ENCODE measurements at regions not wholly inside any gene's neighbourhood (a gene's known extent, or its start where the extent isn't known, plus 50 kb on each side); places are given as distances from the start of the nearest gene placed in this dataset.

DNA sequence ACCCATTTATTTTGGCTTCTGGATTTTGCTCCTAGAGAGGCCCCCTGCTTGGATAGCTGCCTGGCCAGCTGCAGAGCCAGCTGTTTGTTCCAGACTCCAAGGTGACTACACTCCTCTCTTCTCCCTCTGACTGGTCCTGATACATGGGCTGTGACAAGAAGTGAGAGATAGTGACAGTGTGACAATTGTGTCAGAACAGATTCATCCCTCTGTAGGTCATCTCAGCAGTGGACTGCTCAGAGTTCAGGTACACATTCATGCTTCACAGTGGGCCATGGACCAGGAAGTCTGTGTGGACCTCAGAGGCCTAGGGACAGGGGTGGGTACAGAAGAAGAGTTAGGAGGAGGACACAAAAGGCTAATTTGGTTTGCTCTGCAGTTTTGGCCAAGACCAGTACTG, 188.2 kb upstream of the MKLN1 start:
- Histone ChIP-seq H3K4me3 (no peak overlapping the region), H3K27ac (no peak overlapping the region), H3K4me1 (no peaks in the 10 kb centered on the region), H3K36me3 (no peaks in the 10 kb centered on the region), H3K9me3 (no peaks in the 10 kb centered on the region), H3K27me3 (no peaks in the 10 kb centered on the region)
- TF ChIP-seq, protein P1, sequence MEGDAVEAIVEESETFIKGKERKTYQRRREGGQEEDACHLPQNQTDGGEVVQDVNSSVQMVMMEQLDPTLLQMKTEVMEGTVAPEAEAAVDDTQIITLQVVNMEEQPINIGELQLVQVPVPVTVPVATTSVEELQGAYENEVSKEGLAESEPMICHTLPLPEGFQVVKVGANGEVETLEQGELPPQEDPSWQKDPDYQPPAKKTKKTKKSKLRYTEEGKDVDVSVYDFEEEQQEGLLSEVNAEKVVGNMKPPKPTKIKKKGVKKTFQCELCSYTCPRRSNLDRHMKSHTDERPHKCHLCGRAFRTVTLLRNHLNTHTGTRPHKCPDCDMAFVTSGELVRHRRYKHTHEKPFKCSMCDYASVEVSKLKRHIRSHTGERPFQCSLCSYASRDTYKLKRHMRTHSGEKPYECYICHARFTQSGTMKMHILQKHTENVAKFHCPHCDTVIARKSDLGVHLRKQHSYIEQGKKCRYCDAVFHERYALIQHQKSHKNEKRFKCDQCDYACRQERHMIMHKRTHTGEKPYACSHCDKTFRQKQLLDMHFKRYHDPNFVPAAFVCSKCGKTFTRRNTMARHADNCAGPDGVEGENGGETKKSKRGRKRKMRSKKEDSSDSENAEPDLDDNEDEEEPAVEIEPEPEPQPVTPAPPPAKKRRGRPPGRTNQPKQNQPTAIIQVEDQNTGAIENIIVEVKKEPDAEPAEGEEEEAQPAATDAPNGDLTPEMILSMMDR (IDR thresholded peaks at IDR 0.05) = no peak
- TF ChIP-seq POLR2A (IDR thresholded peaks at IDR 0.05) = no peak
- no peak for DNase-seq
- intact Hi-C loops (cut with DNase I) = no loop called here
- no peak for ATAC-seq

DNA sequence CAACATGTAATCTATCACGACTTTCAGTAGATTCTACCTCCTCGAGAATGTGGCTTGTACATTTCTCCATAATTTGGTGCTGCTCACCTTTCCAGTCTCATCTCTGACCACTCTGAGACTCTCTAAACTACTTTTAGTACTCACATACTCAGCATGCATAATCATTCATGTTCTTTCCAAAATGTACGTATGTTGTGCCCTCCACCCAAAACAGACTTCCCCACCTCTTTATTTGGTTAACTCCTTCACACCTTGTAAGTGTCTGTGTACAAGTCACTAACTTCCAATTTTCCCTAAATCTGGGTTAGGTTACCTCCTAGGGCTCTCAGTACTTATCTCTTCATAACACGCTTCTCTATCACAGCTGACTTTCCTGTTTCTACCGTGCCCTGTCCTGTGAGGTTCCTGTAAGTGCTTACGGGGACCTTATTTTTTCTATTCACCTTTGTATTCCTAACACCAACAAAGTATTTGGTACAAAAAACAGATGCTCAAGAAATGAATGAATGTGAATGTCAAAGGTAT, 186.2 kb upstream of the MKLN1 start:
- H3K27ac ChIP-seq = no peak overlapping the region
- no peak overlapping the region for H3K4me3 ChIP-seq
- DNase-seq = no peak
- TF ChIP-seq, protein P1 (IDR thresholded peaks at IDR 0.05) = no peak
- no peak for TF ChIP-seq POLR2A (IDR thresholded peaks at IDR 0.05)
- H3K9me3 ChIP-seq = no peaks in the 10 kb centered on the region
- H3K4me1 ChIP-seq = no peaks in the 10 kb centered on the region
- no peaks in the 10 kb centered on the region for H3K27me3 ChIP-seq
- no peak for ATAC-seq
- 87% methylated on average over 6 of the region's 6 CpGs for WGBS (ENCODE audit: insufficient coverage, low coverage, low lambda C conversion rate, missing lambda C conversion rate)
- intact Hi-C loops (cut with DNase I) = no loop called here
- no peaks in the 10 kb centered on the region for H3K36me3 ChIP-seq

DNA sequence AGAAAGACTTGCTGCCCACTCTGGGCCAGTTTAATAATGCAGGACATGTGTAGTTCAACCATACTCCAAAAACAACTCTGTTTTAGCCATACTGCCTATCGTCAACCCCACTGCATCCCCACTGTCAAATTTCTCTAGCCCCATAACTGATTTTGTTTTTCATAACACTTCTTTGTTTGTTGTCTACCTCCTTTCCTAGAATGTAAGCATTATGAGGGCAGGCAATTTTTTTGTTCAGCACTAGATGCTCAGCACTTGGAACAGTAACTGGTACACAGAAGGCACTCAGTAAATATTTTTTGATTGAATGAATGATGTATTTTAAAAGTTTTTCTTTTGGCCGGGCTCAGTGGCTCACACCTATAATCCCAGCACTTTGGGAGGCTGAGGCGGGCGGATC, 183.8 kb upstream of the MKLN1 start:
- no peak overlapping the region for H3K27ac ChIP-seq
- TF ChIP-seq, protein P1 (IDR thresholded peaks at IDR 0.05) = no peak
- no peak for TF ChIP-seq POLR2A (IDR thresholded peaks at IDR 0.05)
- 92% methylated on average over 4 of the region's 4 CpGs for WGBS (ENCODE audit: insufficient coverage, low coverage, low lambda C conversion rate, missing lambda C conversion rate)

DNA sequence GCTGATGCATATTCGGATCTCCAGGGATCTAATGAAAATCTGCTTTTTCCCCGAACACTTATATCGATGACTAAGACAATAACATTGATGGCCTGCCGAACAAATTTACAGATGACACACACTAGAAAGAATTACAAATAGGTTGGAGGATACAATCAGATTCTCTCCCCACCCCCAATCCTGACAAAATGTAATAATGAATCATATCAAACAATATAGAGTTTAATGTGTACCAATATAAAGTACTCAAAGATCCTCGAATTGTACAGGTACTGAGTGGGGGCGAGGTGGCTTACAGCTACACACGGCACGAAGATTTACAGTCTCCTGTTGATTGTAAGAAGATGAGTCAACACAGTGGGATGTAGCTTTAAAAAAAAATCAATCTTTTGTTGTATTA, 182.7 kb upstream of the MKLN1 start:
- Histone ChIP-seq H3K9me3 (no peaks in the 10 kb centered on the region), H3K27ac (no peak overlapping the region), H3K4me1 (no peaks in the 10 kb centered on the region), H3K36me3 (no peaks in the 10 kb centered on the region), H3K4me3 (no peak overlapping the region), H3K27me3 (no peaks in the 10 kb centered on the region)
- intact Hi-C loops (cut with DNase I) = no loop called here
- no peak for ATAC-seq
- WGBS (ENCODE audit: insufficient coverage, low coverage, low lambda C conversion rate, missing lambda C conversion rate) = 79% methylated on average over 7 of the region's 8 CpGs
- TF ChIP-seq, protein P1 (IDR thresholded peaks at IDR 0.05) = no peak
- TF ChIP-seq POLR2A (IDR thresholded peaks at IDR 0.05) = no peak
- no peak for DNase-seq

More for the DNA sequence above, 183.8 kb upstream of the MKLN1 start:
- DNase-seq = no peak
- H3K4me3 ChIP-seq = no peak overlapping the region
- H3K27me3 ChIP-seq = no peaks in the 10 kb centered on the region
- intact Hi-C loops (cut with DNase I) = no loop called here
- no peaks in the 10 kb centered on the region for H3K9me3 ChIP-seq
- no peaks in the 10 kb centered on the region for H3K4me1 ChIP-seq
- ATAC-seq = no peak
- no peaks in the 10 kb centered on the region for H3K36me3 ChIP-seq

DNA sequence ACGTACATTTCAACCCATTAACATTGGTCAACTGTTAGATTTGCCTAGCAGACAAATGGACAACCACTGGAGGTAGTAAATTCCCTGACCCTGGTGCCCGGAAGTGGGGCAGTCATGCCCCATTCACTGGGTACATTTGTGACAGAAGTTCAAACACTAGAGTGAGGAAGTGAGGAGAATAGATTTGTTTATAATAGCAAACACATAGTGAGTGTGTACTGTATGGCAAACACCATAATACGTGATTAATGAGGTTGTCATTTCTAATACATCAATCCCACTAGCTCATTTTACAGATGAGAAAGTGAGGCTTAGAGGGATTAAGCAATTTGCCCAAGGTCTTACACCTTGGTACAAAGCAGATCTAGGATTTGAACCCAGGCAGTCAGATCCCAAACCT, 181.9 kb upstream of the MKLN1 start:
- WGBS (ENCODE audit: insufficient coverage, low coverage, low lambda C conversion rate, missing lambda C conversion rate) = 52% methylated on average over 3 of the region's 3 CpGs
- Histone ChIP-seq H3K9me3 (no peaks in the 10 kb centered on the region), H3K27ac (no peak overlapping the region), H3K4me1 (no peaks in the 10 kb centered on the region), H3K27me3 (no peaks in the 10 kb centered on the region), H3K4me3 (no peak overlapping the region), H3K36me3 (no peaks in the 10 kb centered on the region)
- no peak for ATAC-seq
- intact Hi-C loops (cut with DNase I) = no loop called here
- no peak for DNase-seq
- TF ChIP-seq, protein P1 (IDR thresholded peaks at IDR 0.05) = no peak
- no peak for TF ChIP-seq POLR2A (IDR thresholded peaks at IDR 0.05)
